ENCODE measurements at regions not wholly inside any gene's neighbourhood (a gene's known extent, or its start where the extent isn't known, plus 50 kb on each side); places are given as distances from the start of the nearest gene placed in this dataset.

DNA sequence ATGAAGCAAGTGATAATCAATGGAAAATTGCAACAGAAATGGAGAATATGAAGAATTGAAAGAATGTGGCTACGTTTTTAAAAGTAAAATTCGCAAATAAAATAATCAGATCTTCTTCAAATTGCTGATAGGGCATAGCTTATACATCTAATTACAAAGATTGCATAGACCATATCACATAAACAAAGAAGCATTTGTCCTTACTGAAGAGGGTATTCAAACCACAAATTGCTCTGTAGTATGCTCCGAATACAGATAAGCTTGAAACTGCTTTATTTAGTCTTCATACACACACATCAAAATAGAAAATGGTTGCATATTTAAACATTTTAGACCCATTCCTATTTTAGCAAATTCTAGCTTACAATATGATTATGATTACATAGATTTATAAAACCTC lies 206.7 kb upstream of the SLIT2 start:
- TF ChIP-seq, protein P1, sequence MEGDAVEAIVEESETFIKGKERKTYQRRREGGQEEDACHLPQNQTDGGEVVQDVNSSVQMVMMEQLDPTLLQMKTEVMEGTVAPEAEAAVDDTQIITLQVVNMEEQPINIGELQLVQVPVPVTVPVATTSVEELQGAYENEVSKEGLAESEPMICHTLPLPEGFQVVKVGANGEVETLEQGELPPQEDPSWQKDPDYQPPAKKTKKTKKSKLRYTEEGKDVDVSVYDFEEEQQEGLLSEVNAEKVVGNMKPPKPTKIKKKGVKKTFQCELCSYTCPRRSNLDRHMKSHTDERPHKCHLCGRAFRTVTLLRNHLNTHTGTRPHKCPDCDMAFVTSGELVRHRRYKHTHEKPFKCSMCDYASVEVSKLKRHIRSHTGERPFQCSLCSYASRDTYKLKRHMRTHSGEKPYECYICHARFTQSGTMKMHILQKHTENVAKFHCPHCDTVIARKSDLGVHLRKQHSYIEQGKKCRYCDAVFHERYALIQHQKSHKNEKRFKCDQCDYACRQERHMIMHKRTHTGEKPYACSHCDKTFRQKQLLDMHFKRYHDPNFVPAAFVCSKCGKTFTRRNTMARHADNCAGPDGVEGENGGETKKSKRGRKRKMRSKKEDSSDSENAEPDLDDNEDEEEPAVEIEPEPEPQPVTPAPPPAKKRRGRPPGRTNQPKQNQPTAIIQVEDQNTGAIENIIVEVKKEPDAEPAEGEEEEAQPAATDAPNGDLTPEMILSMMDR (IDR thresholded peaks at IDR 0.05): no peak
- TF ChIP-seq POLR2AphosphoS5 (IDR thresholded peaks at IDR 0.05): no peak
- no peak for TF ChIP-seq POLR2A (IDR thresholded peaks at IDR 0.05)
- TF ChIP-seq EP300 (IDR thresholded peaks at IDR 0.05): no peak
